C4-2B (cell line): ENCODE measurements at regions not wholly inside any gene's neighbourhood (a gene's known extent, or its start where the extent isn't known, plus 50 kb on each side); places are given as distances from the start of the nearest gene placed in this dataset.

Experiments used
- CTCF ChIP-seq: fragments of 450-650 bp; conservative IDR thresholded peaks from 2 replicates; pipeline ENCODE4 v1.5.1; 2017; ENCODE audit warnings: mild to moderate bottlenecking
- ZFX ChIP-seq: fragments of 450-650 bp; IDR thresholded peaks from 2 replicates; pipeline ENCODE4 v1.6.1; 2017

GRCh38 chr22:48261048-48261621, 1498.7 kb downstream of the TBC1D22A start:
- TF ChIP-seq CTCF = no peak
- no peak for TF ChIP-seq ZFX
